Osteoblast (primary cell): ENCODE measurements at regions not wholly inside any gene's neighbourhood (a gene's known extent, or its start where the extent isn't known, plus 50 kb on each side); places are given as distances from the start of the nearest gene placed in this dataset.
"Not testable (repeated sequence)": the region's sequence is repeated elsewhere in the genome, so short reads cannot be mapped to it uniquely, and the experiment has no call there.

ENCODE experiments used
- DNase-seq: peaks from one replicate; pipeline ENCODE4 v3.0.0; 2011; ENCODE audit warnings: low spot score, mixed read lengths; ENCODE audit not compliant: insufficient read length; ENCODE audit errors: missing footprints
- H2AFZ ChIP-seq: 2 replicates; pipeline ENCODE4 v1.6.0; 2011; ENCODE audit warnings: mild to moderate bottlenecking, low read length
- H3K27ac ChIP-seq: 2 replicates; pipeline ENCODE4 v1.5.1; 2011; ENCODE audit warnings: mild to moderate bottlenecking, low read depth, low read length, moderate library complexity
- H3K27me3 ChIP-seq: 2 replicates; pipeline ENCODE4 v1.6.0; 2012; ENCODE audit warnings: mild to moderate bottlenecking, control low read depth, inconsistent platforms, low read length, moderate library complexity; ENCODE audit not compliant: insufficient read depth
- H3K36me3 ChIP-seq: 2 replicates; pipeline ENCODE4 v1.5.1; 2011; ENCODE audit warnings: mild to moderate bottlenecking, low read length, control low read depth, moderate library complexity; ENCODE audit not compliant: insufficient read depth
- H3K4me1 ChIP-seq: 2 replicates; pipeline ENCODE4 v1.5.1; 2011; ENCODE audit warnings: mild to moderate bottlenecking, low read length, control low read depth, moderate library complexity; ENCODE audit not compliant: insufficient read depth
- H3K4me2 ChIP-seq: 2 replicates; pipeline ENCODE4 v1.6.0; 2011; ENCODE audit warnings: mild to moderate bottlenecking, low read length; ENCODE audit not compliant: insufficient read depth
- H3K4me3 ChIP-seq: fragments of 200-600 bp; sonication (generic); 3 replicates; pipeline ENCODE4 v1.5.1; 2012; ENCODE audit warnings: mild to moderate bottlenecking, low read length, inconsistent platforms; ENCODE audit not compliant: insufficient read depth
- H3K79me2 ChIP-seq: 2 replicates; pipeline ENCODE4 v1.6.0; 2012; ENCODE audit warnings: mild to moderate bottlenecking, low read length, control low read depth, inconsistent platforms; ENCODE audit not compliant: insufficient read depth
- H3K9me3 ChIP-seq: 2 replicates; pipeline ENCODE4 v1.5.1; 2011; ENCODE audit warnings: low read depth, low read length, control low read depth
- H4K20me1 ChIP-seq: 2 replicates; pipeline ENCODE4 v1.6.0; 2012; ENCODE audit warnings: mild to moderate bottlenecking, low read length, control low read depth; ENCODE audit not compliant: insufficient read depth
- TF ChIP-seq, protein P1 (sequence below): IDR thresholded peaks from 2 replicates; pipeline ENCODE4 v1.5.1; 2011; ENCODE audit warnings: mild to moderate bottlenecking, low read depth, low read length, moderate library complexity; ENCODE audit errors: extremely low read depth

DNA sequence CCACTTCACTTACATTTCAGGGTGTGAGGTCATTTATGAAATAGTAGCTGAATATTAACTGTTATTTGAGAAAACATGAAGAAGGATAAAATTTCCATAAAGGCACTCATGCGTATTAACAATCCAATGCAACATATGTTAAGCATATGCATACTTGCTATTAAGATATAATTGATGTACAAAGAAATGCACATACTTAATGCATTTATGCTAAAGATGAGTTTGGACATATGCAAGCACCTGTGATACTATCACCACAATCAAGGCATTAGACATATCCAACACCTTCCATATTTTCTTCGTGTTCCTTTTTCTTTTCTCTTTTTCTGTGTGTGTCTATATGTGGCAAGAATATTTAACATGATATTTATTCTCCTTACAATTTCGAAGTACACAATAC lies 464.8 kb upstream of the BRINP3 start:
- H3K27me3 ChIP-seq, result no peaks in the 10 kb centered on the region
- H2AFZ ChIP-seq, result no peak overlapping the region
- peaks cover 6% of the 10 kb centered on the region for H3K9me3 ChIP-seq
- H3K27ac ChIP-seq, result no peak overlapping the region
- TF ChIP-seq, protein P1, sequence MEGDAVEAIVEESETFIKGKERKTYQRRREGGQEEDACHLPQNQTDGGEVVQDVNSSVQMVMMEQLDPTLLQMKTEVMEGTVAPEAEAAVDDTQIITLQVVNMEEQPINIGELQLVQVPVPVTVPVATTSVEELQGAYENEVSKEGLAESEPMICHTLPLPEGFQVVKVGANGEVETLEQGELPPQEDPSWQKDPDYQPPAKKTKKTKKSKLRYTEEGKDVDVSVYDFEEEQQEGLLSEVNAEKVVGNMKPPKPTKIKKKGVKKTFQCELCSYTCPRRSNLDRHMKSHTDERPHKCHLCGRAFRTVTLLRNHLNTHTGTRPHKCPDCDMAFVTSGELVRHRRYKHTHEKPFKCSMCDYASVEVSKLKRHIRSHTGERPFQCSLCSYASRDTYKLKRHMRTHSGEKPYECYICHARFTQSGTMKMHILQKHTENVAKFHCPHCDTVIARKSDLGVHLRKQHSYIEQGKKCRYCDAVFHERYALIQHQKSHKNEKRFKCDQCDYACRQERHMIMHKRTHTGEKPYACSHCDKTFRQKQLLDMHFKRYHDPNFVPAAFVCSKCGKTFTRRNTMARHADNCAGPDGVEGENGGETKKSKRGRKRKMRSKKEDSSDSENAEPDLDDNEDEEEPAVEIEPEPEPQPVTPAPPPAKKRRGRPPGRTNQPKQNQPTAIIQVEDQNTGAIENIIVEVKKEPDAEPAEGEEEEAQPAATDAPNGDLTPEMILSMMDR, result no peak
- H3K79me2 ChIP-seq, result no peaks in the 10 kb centered on the region
- DNase-seq, result no peak
- H3K4me3 ChIP-seq, result no peak overlapping the region
- no peak overlapping the region for H3K4me2 ChIP-seq
- H3K4me1 ChIP-seq, result no peaks in the 10 kb centered on the region
- H4K20me1 ChIP-seq, result no peaks in the 10 kb centered on the region
- H3K36me3 ChIP-seq, result no peaks in the 10 kb centered on the region

DNA sequence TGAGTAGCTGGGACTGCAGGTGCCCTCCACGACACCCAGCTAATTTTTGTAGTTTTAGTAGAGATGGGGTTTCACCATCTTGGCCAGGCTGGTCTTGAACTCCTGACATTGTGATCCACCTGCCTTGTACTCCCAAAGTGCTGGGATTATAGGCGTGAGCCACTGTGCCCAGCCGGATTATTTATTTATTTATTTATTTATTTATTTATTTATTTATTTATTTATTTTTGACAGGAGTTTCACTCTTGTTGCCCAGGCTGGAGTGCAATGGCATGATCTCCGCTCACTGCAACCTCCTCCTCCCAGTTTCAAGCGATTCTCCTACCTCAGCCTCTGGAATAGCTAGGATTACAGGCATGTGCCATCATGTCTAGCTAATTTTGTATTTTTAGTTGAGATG lies 466.1 kb upstream of the BRINP3 start:
- not testable (repeated sequence) for H3K27ac ChIP-seq, H3K36me3 ChIP-seq, H3K9me3 ChIP-seq, H4K20me1 ChIP-seq, H3K4me2 ChIP-seq, H3K27me3 ChIP-seq, H2AFZ ChIP-seq, DNase-seq, H3K4me3 ChIP-seq, H3K4me1 ChIP-seq, H3K79me2 ChIP-seq

GRCh38 chr1:190949939-190950338 lies 472.3 kb upstream of the BRINP3 start:
- DNase-seq, result no peak
- TF ChIP-seq, protein P1, result no peak

GRCh38 chr1:190957565-190957964 lies 479.9 kb upstream of the BRINP3 start:
- Histone ChIP-seq H3K4me3 (no peak overlapping the region), H4K20me1 (no peaks in the 10 kb centered on the region), H3K36me3 (no peaks in the 10 kb centered on the region), H3K27me3 (no peaks in the 10 kb centered on the region), H2AFZ (no peak overlapping the region), H3K79me2 (no peaks in the 10 kb centered on the region), H3K27ac (no peak overlapping the region), H3K4me1 (no peaks in the 10 kb centered on the region), H3K4me2 (no peak overlapping the region), H3K9me3 (no peaks in the 10 kb centered on the region)
- TF ChIP-seq, protein P1, result no peak
- no peak for DNase-seq

More at GRCh38 chr1:190949939-190950338, 472.3 kb upstream of the BRINP3 start:
- Histone ChIP-seq H3K79me2 (no peaks in the 10 kb centered on the region), H3K9me3 (peaks cover 3% of the 10 kb centered on the region), H3K36me3 (no peaks in the 10 kb centered on the region), H3K4me1 (no peaks in the 10 kb centered on the region), H3K27ac (no peak overlapping the region), H3K27me3 (no peaks in the 10 kb centered on the region), H2AFZ (no peak overlapping the region), H3K4me3 (no peak overlapping the region), H4K20me1 (no peaks in the 10 kb centered on the region), H3K4me2 (no peak overlapping the region)
